ENCODE measurements at regions not wholly inside any gene's neighbourhood (a gene's known extent, or its start where the extent isn't known, plus 50 kb on each side); places are given as distances from the start of the nearest gene placed in this dataset.

GRCh38 chr11:36824349-36824748 is 226.3 kb upstream of the RAG2 start:
- Histone ChIP-seq H3K79me2 (ENCODE audit: insufficient read depth, low read length) (no peaks in the 10 kb centered on the region), H3K27ac (ENCODE audit: low read depth, low read length) (no peak overlapping the region), H2AFZ (ENCODE audit: low read length) (no peak overlapping the region), H3K4me2 (ENCODE audit: insufficient read depth, low read length) (no peak overlapping the region), H4K20me1 (ENCODE audit: insufficient read depth, low read length) (no peaks in the 10 kb centered on the region), H3K27me3 (ENCODE audit: insufficient read depth, low read length) (no peaks in the 10 kb centered on the region), H3K4me1 (ENCODE audit: insufficient read depth, low read length) (no peaks in the 10 kb centered on the region), H3K9me3 (ENCODE audit: low read depth, low read length) (no peaks in the 10 kb centered on the region), H3K4me3 (ENCODE audit: insufficient read depth, low read length) (no peak overlapping the region), H3K36me3 (ENCODE audit: insufficient read depth, low read length) (no peaks in the 10 kb centered on the region)
- TF ChIP-seq CTCF (IDR thresholded peaks at IDR 0.05; ENCODE audit: extremely low read depth, low read depth, low read length) = no peak
- DNase-seq (ENCODE audit: insufficient read length, low spot score, missing footprints) = no peak

- Histone ChIP-seq H2AFZ (ENCODE audit: low read length) (no peak overlapping the region), H3K4me1 (ENCODE audit: insufficient read depth, low read length) (no peaks in the 10 kb centered on the region), H3K4me2 (ENCODE audit: insufficient read depth, low read length) (no peak overlapping the region), H3K79me2 (ENCODE audit: insufficient read depth, low read length) (no peaks in the 10 kb centered on the region), H3K27ac (ENCODE audit: low read depth, low read length) (no peak overlapping the region), H3K27me3 (ENCODE audit: insufficient read depth, low read length) (no peaks in the 10 kb centered on the region), H3K4me3 (ENCODE audit: insufficient read depth, low read length) (no peak overlapping the region), H4K20me1 (ENCODE audit: insufficient read depth, low read length) (no peaks in the 10 kb centered on the region), H3K36me3 (ENCODE audit: insufficient read depth, low read length) (no peaks in the 10 kb centered on the region), H3K9me3 (ENCODE audit: low read depth, low read length) (no peaks in the 10 kb centered on the region)
- peak; percentile 23 for DNase-seq (ENCODE audit: insufficient read length, low spot score, missing footprints)
- TF ChIP-seq CTCF (IDR thresholded peaks at IDR 0.05; ENCODE audit: extremely low read depth, low read depth, low read length) = no peak
These were observed 224.8 kb upstream of the RAG2 start for GRCh38 chr11:36822829-36823228.

GRCh38 chr11:36818410-36818809 is 220.4 kb upstream of the RAG2 start:
- Histone ChIP-seq H3K36me3 (ENCODE audit: insufficient read depth, low read length) (no peaks in the 10 kb centered on the region), H3K4me3 (ENCODE audit: insufficient read depth, low read length) (no peak overlapping the region), H3K4me2 (ENCODE audit: insufficient read depth, low read length) (no peak overlapping the region), H3K79me2 (ENCODE audit: insufficient read depth, low read length) (no peaks in the 10 kb centered on the region), H2AFZ (ENCODE audit: low read length) (no peak overlapping the region), H4K20me1 (ENCODE audit: insufficient read depth, low read length) (no peaks in the 10 kb centered on the region), H3K27me3 (ENCODE audit: insufficient read depth, low read length) (no peaks in the 10 kb centered on the region), H3K27ac (ENCODE audit: low read depth, low read length) (no peak overlapping the region), H3K9me3 (ENCODE audit: low read depth, low read length) (no peaks in the 10 kb centered on the region), H3K4me1 (ENCODE audit: insufficient read depth, low read length) (no peaks in the 10 kb centered on the region)
- DNase-seq (ENCODE audit: insufficient read length, low spot score, missing footprints) = no peak
- TF ChIP-seq CTCF (IDR thresholded peaks at IDR 0.05; ENCODE audit: extremely low read depth, low read depth, low read length) = no peak

GRCh38 chr11:36817336-36817965 is 219.4 kb upstream of the RAG2 start:
- H3K4me2 ChIP-seq (ENCODE audit: insufficient read depth, low read length) = no peak overlapping the region
- no peak overlapping the region for H3K27ac ChIP-seq (ENCODE audit: low read depth, low read length)
- peak; percentile 14 for DNase-seq (ENCODE audit: insufficient read length, low spot score, missing footprints)
- no peaks in the 10 kb centered on the region for H4K20me1 ChIP-seq (ENCODE audit: insufficient read depth, low read length)
- H3K4me3 ChIP-seq (ENCODE audit: insufficient read depth, low read length) = no peak overlapping the region
- no peak for TF ChIP-seq CTCF (IDR thresholded peaks at IDR 0.05; ENCODE audit: extremely low read depth, low read depth, low read length)
- no peaks in the 10 kb centered on the region for H3K36me3 ChIP-seq (ENCODE audit: insufficient read depth, low read length)
- no peak overlapping the region for H2AFZ ChIP-seq (ENCODE audit: low read length)
- no peaks in the 10 kb centered on the region for H3K27me3 ChIP-seq (ENCODE audit: insufficient read depth, low read length)
- H3K9me3 ChIP-seq (ENCODE audit: low read depth, low read length) = no peaks in the 10 kb centered on the region
- H3K4me1 ChIP-seq (ENCODE audit: insufficient read depth, low read length) = no peaks in the 10 kb centered on the region
- no peaks in the 10 kb centered on the region for H3K79me2 ChIP-seq (ENCODE audit: insufficient read depth, low read length)

Measured in osteoblast (primary cell).